ENCODE measurements at regions not wholly inside any gene's neighbourhood (a gene's known extent, or its start where the extent isn't known, plus 50 kb on each side); places are given as distances from the start of the nearest gene placed in this dataset.

DNA sequence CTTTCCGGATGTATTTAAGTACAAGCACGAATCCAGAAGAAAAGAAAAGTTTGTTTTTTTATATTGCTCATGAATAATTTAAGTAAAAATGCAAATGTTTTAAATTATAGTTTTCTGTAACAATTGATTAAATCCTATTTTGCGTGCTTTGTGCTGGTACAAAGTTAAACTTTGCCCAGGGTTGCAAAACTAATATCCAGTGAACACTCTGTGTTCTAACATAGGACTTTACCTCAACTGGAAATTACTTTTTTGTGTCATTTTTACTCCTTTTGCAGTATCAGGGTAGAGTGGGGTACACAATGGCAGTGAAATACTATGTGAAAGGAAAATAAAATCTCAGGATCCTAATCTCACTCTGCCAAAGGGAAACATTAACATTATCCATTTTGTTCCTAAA, 801.4 kb upstream of the MBL2 start:
- Mint-ChIP-seq H3K4me3 (no peak overlapping the region), H3K4me1 (peaks cover 4% of the 10 kb centered on the region), H3K36me3 (ENCODE audit: low read depth) (no peaks in the 10 kb centered on the region), H3K9me3 (peaks cover 3% of the 10 kb centered on the region), H3K27me3 (ENCODE audit: low read depth) (no peaks in the 10 kb centered on the region), H3K27ac (ENCODE audit: unreplicated experiment) (no peak overlapping the region)
- TF ChIP-seq, protein P1, sequence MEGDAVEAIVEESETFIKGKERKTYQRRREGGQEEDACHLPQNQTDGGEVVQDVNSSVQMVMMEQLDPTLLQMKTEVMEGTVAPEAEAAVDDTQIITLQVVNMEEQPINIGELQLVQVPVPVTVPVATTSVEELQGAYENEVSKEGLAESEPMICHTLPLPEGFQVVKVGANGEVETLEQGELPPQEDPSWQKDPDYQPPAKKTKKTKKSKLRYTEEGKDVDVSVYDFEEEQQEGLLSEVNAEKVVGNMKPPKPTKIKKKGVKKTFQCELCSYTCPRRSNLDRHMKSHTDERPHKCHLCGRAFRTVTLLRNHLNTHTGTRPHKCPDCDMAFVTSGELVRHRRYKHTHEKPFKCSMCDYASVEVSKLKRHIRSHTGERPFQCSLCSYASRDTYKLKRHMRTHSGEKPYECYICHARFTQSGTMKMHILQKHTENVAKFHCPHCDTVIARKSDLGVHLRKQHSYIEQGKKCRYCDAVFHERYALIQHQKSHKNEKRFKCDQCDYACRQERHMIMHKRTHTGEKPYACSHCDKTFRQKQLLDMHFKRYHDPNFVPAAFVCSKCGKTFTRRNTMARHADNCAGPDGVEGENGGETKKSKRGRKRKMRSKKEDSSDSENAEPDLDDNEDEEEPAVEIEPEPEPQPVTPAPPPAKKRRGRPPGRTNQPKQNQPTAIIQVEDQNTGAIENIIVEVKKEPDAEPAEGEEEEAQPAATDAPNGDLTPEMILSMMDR (conservative IDR thresholded peaks at IDR 0.05) = no peak
- DNase-seq (ENCODE audit: low read depth, low spot score) = no peak

DNA sequence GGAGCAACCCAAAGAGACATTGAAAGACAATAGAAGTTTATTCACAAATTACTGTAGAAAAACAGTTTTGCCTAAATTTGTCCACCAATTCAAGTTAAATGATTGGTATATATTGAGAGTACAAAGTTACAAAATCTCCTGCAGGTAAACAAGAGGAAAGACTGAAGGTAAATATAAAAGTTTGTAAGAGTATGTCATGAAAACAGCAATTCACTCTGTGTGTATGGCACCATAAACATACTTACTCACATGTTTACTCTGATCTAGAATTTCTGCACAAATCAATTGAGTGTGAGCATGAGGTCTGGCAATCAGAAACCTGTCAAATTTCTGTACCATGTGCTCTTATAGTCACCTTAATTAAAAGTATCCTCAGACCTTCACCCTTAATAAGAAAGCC, 800.9 kb upstream of the MBL2 start:
- TF ChIP-seq, protein P1 (conservative IDR thresholded peaks at IDR 0.05) = no peak
- H3K36me3 Mint-ChIP-seq (ENCODE audit: low read depth) = no peaks in the 10 kb centered on the region
- no peak for DNase-seq (ENCODE audit: low read depth, low spot score)
- H3K4me3 Mint-ChIP-seq = no peak overlapping the region
- H3K4me1 Mint-ChIP-seq = peaks cover 4% of the 10 kb centered on the region
- H3K9me3 Mint-ChIP-seq = peaks cover 3% of the 10 kb centered on the region
- no peaks in the 10 kb centered on the region for H3K27me3 Mint-ChIP-seq (ENCODE audit: low read depth)
- no peak overlapping the region for H3K27ac Mint-ChIP-seq (ENCODE audit: unreplicated experiment)

DNA sequence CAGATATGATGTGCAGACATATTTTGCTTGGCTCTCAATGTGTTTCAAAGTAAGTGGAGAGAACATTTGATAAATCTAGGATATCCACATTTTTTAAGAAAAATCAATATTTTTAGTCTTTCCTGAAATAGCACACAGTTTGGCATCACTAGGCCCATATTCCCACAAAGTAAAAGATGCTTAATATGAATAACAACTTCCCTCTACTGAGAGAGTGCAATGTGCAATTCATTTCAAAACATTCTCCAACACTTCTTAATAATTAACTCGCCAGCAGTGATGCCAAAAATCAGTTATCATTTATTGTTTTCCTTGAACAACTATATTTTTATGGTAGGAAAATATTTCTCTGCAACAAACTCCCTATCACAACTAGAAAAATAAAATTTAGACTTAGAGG, 800.2 kb upstream of the MBL2 start:
- DNase-seq (ENCODE audit: low read depth, low spot score) = no peak
- H3K9me3 Mint-ChIP-seq = peaks cover 3% of the 10 kb centered on the region
- H3K4me1 Mint-ChIP-seq = peaks cover 4% of the 10 kb centered on the region
- no peak overlapping the region for H3K27ac Mint-ChIP-seq (ENCODE audit: unreplicated experiment)
- TF ChIP-seq, protein P1 (conservative IDR thresholded peaks at IDR 0.05) = no peak
- H3K36me3 Mint-ChIP-seq (ENCODE audit: low read depth) = no peaks in the 10 kb centered on the region
- no peak overlapping the region for H3K4me3 Mint-ChIP-seq
- H3K27me3 Mint-ChIP-seq (ENCODE audit: low read depth) = no peaks in the 10 kb centered on the region

DNA sequence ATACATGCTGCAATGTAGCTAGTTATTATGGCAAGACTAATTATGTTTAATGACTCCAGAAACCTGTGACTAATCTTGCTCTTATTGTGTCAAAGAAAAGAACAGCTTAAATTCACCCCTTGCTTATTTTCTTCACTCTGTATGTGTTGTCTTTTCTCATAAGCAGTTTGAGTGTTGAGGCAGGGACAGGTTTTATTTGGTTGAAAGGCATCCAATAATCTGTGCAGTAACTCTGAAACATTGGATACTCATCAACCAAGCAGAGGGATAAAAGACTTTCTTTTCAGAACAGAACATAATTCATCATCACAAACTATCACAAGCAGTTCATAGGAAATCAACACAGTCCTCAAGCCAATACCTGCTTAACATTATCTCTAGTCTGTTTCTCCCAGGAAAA, 797.6 kb upstream of the MBL2 start:
- Mint-ChIP-seq H3K9me3 (peaks cover 6% of the 10 kb centered on the region), H3K27ac (ENCODE audit: unreplicated experiment) (no peak overlapping the region), H3K4me3 (no peak overlapping the region), H3K4me1 (peaks cover 4% of the 10 kb centered on the region), H3K27me3 (ENCODE audit: low read depth) (no peaks in the 10 kb centered on the region), H3K36me3 (ENCODE audit: low read depth) (no peaks in the 10 kb centered on the region)
- TF ChIP-seq, protein P1 (conservative IDR thresholded peaks at IDR 0.05) = no peak
- no peak for DNase-seq (ENCODE audit: low read depth, low spot score)

DNA sequence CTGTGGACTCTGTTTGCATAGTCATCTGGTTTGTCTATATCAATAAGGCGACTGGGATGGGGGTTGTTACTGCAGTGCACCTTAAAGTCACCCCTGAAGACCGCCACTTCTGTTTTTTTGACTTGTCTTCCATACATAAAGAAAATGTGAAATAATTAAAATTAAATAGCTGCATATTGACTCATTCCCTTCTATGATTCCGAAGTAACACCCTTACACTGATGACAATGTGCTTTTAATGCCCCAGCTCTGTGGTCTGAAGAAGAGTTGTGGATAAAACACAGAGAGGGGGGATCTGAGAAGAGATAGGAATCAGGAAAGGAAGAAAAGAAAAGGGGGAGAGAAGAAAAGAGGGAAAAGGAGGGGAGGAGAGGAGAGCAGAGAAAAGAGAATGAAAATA, 796.9 kb upstream of the MBL2 start:
- DNase-seq (ENCODE audit: low read depth, low spot score) = no peak
- peaks cover 6% of the 10 kb centered on the region for H3K9me3 Mint-ChIP-seq
- H3K4me3 Mint-ChIP-seq = no peak overlapping the region
- H3K27ac Mint-ChIP-seq (ENCODE audit: unreplicated experiment) = peak overlapping the region; percentile 75
- H3K27me3 Mint-ChIP-seq (ENCODE audit: low read depth) = no peaks in the 10 kb centered on the region
- TF ChIP-seq, protein P1 (conservative IDR thresholded peaks at IDR 0.05) = no peak
- H3K4me1 Mint-ChIP-seq = peaks cover 4% of the 10 kb centered on the region
- H3K36me3 Mint-ChIP-seq (ENCODE audit: low read depth) = no peaks in the 10 kb centered on the region

DNA sequence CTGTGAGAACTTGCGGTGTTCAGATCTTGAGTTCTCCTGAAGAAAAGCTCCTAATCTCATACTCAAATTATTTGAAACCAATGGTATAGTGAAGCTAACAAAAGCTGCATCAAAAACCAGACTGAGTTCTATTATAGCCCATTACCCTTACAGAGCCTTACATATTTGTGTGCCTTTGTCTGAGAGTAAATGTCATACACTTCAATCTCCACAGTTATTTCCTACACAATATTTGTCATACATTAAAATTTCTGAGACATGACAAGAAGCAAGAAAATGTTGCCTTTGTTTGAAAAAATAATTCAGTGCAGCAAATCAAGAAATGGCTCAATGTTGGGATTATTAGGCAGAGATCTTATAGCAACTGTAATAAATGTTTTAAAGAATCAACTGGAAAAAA, 776.1 kb upstream of the MBL2 start:
- TF ChIP-seq, protein P1 (conservative IDR thresholded peaks at IDR 0.05) = no peak
- no peak for DNase-seq (ENCODE audit: low read depth, low spot score)
- no peaks in the 10 kb centered on the region for H3K4me1 Mint-ChIP-seq
- peaks cover 6% of the 10 kb centered on the region for H3K9me3 Mint-ChIP-seq
- H3K27me3 Mint-ChIP-seq (ENCODE audit: low read depth) = no peaks in the 10 kb centered on the region
- no peak overlapping the region for H3K4me3 Mint-ChIP-seq
- no peak overlapping the region for H3K27ac Mint-ChIP-seq (ENCODE audit: unreplicated experiment)
- H3K36me3 Mint-ChIP-seq (ENCODE audit: low read depth) = no peaks in the 10 kb centered on the region

Data from neural crest cell (in vitro differentiated cells).